ENCODE measurements at regions not wholly inside any gene's neighbourhood (a gene's known extent, or its start where the extent isn't known, plus 50 kb on each side); places are given as distances from the start of the nearest gene placed in this dataset.
A peak's percentile ranks its signal among the peaks of the same experiment; 100 is the strongest.

DNA sequence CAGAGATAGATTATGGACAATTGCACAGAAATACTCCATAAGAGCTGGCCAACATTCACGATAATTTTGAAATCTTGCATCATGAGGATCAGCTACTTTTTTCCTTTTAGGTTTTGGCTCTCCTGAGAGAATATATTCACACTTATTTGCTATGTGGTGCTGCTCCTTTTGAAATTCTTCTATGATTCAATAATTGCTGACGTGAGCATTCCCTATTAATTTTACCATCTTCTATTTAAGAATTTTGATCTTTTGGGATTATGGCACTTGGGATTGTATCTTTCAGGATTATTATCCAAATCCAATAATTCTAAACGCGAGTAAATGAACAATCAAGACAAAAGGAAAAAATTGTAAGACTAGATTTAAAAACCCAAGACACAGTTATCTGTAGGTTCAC lies 358.8 kb downstream of the ELAVL2 start:
- no peak for DNase-seq

DNA sequence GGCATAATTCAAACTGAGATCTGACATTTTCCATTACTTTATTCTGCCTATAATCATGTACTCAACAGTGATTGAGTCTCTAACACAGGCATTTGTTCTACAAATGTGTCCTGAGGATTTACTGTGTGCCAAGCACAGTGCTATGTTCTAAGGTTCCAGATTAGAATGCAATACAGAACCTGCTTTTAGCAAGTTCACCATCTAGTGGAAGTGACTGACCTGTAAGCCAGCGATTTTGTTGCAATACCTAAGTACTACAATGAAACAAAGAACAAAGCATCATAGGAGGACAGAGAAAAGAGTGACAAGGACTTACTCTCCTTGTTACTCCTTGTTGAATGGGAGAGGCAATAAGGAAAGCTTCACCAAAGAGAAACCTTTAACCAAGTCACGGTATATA lies 348.1 kb downstream of the ELAVL2 start:
- no peak for DNase-seq

DNA sequence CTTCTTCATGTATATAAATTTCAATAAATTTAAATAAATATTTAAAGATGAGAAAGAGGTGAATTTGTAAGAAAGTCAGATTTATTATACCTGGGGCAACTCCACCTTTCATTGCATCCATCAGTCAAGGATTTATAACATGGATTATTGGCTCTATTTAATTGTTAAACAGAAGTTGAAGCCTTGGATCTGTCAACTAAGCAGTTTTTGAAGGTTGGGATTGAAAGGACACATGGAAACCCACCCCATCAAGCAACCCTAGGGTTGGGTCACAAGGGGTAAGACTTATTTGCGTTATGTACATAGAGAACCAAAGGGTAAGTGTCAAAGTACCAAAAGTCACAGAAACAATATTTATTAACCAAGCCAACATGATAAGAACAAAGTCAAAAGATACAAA lies 342.5 kb downstream of the ELAVL2 start:
- no peak for DNase-seq

DNA sequence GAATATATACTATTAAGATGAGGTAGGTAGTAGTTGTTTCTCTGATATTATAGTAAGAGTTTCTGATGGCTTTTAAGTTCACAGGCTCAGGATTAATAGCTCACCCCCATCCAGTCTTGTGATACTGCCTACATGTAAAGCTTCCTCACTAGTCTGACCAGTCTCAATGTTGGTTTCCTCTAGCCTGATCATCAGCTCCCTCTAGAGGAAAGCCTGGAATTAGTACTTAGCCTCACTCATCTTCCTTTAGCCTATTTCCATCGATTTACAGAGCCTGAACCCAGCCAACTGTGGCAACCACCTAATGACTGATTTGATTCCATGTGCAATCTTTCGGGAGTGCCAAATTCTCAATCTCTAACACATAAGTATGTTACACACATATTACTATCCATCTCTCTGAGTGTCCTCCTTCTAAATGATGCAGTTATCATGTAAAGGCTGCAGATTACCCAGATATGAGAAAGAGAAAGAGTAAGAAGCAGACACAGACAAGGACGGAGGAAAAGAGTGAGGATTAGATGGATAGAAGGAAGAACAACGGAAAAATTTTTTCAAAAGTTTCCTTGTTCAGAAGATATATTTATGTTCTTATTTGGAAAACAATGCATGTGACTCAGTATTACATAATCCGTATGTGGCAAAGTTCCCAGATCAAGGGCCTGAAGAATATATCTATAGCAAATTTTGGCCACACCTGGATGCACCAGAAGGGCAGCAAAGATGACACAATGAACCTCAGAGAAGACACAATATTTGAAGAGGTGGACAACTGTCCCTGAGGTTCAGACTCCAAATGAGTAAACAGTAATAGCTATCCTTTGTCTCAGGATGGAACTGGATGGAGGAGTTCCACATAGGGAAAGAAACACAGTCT lies 333.7 kb downstream of the ELAVL2 start:
- DNase-seq: peak; percentile 19

DNA sequence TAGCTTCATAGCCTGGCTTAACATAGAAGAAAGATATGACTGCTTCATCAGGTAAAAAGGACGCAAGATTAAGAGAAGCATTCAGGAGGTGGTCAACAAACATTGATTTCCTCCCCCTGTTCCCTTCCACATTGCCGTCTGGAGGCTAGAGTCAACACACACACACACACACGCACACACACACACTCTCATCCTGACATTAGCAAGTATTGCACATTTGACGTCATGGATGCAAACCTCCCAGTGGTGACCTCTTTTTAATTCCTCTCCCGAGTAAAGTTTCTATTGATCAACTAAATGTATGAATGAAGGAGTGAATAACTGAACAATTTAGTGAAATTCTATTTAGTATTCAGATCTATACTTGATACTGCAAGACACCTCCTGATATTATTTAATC lies 332.8 kb downstream of the ELAVL2 start:
- no peak for DNase-seq

DNA sequence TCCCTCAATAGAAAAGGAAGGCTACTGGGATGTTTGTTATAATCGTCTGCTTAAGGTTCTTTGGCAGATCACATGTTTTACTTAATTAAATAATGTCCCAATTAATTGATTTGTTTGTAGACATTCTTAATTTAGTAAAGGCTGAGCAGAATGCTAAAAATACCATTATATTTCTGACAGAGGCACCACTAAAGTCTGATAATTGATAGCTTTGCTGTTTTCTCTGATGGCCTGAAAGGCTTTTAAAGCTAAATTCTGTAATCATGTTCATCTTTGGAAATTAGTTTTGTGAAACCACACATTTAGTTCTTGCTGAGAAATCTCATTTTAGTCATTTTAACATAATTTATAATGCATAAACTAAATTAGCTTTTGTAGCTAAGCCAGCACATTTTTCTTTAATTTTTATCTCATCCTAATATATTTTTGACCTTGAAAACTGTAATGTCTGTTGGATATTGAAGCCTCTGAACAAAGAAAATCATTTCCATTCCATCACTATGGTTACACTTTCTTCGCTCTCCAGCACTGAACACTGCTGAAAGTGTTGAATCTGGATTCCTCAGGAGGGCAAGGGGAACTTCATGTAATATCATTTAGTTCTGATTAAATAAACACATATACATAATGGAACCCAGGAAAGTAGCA lies 329.4 kb downstream of the ELAVL2 start:
- no peak for DNase-seq

DNA sequence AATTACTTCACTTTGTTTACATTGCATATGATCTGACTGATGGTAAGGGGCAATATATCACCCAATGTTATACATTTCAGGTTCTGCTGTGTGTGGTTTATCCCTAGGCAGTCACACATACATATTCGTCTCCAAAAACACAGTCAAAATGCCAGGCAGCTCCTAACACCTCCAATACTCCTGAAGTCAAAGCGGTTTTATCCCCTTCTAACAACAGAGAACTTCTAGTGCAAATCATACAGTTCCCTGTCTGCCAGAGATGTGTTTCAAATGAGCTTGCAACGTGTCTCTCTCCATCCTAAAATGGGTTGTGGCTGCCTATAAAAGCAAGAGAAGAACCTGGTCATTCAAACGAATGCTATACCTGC lies 328.9 kb downstream of the ELAVL2 start:
- no peak for DNase-seq

DNA sequence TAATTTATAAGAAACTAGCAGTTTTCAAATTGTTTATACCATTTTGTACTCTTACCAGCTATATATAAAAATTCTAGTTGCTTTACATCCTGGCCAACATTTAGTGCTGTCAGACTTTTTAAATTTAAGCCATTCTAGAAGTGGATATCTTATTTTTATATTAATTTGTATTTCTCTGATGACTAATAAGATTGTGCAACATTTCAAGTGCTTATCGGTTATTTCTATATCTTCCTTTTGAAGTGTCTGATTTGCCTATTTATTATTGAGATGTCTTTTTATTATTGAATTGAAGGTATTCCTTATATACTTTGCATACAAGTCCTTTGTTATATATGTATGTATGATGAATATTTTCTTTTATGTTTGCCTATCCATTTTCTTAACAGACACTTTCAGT lies 324.0 kb downstream of the ELAVL2 start:
- DNase-seq: no peak

DNA sequence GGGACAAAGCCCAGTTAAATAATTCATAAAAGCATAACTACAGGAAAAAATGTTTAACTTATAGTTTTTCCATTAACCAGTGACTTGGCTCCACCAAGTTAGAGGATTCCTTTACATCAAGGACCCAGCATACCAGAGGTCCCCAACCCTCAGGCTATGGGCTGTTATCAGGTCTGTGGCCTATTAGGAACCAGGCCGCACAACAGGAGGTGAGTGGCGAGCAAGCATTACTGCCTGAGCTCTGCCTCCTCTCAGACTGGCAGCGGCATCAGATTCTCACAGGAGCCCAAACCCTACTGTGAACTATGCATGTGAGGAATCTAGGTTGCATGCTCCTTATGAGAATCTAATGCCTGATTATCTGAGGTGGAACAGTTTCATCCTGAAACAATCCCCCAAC lies 303.1 kb downstream of the ELAVL2 start:
- no peak for DNase-seq

DNA sequence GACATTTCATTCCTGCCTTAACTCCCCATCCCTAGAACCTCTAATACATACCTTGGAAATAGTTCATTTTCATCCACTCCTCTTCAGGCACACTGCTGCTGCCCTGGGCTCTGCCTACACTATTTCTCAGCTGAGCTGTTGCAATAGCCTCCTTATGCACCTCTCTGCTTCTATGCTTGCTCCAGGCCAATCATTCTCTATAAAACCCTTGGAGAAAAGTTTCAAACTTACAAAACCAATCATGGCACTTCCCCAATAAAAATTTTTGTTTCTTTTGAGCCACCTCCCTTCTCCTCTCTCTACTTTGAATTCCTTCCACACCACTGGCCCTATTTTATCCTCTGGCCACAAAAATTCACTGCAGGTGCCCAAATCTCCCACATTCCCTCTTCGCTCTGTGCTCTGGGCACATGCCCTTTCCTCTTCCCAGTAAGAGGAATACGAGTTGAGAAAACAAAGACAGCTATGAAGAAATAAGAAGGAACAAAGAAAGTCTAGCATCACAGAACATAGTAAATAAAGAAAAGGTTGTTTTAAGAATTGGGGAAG lies 301.4 kb downstream of the ELAVL2 start:
- DNase-seq: no peak

DNA sequence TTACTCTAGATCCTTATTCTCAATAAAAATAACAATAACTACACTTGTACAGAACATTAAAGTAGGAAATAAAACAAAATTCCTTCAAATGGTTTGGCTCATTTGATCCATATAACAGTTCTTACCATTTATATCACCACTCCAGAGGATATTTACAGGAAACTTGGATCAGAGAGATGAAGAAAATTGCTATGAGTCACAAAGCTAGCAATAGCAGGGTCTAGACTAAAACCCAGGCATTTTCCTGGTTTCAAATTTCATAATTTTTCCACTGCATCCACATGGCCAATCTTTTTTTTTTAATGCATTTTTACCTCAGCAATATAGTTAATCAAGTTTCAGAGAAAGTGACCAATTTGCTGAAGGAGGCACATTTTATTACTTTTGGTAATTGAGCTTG lies 299.2 kb downstream of the ELAVL2 start:
- DNase-seq: no peak

DNA sequence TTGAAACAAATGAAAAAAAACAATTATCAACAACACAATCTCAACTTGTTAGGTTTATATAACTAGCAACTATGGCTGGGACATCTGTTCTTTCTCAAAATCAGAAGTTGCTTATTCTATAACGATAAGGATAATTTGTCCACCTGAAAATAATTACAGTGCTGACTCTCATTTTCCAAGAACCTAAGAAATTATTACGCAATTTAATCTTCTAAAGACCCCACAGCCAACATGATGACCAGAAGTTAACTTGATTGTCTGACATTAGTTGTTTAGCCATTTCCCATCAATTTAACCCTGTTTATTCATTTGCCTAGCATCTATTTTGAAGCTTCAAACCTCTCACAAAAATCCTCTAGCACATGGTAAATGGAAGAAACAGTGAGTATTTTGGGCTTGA lies 293.8 kb downstream of the ELAVL2 start:
- no peak for DNase-seq

DNA sequence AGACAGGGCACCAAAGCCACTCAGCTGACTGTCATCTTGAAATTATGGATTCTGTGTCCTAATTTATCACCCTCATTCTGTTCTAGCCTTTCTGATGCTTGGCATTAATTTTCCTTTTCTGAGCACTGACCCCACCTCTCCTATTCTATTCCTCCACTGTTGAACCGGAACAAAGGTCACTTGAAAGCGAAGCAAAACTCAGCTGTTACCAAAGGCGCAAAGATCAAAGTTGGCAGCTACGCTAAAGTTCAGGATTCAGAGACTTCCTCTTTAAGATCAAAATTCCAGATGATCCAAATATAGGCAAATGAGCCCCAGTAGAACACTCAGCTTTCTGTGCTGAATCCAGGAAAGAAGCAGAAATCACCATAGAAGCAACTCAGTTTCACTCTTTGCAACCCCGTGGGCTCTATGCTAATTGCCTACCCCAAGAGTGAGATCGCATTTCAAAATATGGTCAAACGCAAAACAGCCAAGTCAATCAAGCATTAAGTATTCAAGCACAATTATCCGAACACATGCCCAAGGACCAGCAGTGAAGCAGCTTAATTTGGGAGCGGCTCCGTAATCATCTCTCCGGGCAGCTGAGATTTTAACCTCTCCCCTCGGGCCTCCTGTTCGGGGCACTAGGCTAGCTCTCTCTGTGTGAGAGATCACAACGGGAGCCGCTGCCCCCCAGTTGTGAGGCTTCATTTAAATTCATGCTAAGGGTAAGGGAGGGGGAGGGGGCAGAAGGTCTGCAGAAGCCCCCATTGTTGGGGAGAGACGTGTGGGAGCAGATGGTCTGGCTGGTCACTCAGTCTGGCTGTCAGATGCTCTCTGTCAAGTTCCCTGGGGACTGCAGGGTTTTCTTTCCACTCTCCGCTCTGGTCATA lies 288.6 kb downstream of the ELAVL2 start:
- no peak for DNase-seq

DNA sequence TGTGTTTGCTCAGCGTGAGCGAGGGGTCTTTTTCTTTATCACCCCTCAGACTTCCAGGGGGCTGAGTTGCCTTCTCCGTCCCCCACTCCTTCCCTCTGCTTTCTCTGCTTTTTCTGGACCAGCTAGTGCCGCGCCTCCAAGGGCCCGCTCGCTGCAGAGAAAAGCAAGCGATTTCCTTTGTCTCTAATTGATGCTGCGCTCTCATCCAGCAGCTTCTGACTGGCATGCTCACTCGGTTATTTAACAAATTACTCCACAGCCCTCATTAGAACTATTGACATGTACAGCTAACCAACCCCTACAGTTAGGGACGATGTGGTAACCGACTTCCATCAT lies 288.0 kb downstream of the ELAVL2 start:
- DNase-seq: no peak

DNA sequence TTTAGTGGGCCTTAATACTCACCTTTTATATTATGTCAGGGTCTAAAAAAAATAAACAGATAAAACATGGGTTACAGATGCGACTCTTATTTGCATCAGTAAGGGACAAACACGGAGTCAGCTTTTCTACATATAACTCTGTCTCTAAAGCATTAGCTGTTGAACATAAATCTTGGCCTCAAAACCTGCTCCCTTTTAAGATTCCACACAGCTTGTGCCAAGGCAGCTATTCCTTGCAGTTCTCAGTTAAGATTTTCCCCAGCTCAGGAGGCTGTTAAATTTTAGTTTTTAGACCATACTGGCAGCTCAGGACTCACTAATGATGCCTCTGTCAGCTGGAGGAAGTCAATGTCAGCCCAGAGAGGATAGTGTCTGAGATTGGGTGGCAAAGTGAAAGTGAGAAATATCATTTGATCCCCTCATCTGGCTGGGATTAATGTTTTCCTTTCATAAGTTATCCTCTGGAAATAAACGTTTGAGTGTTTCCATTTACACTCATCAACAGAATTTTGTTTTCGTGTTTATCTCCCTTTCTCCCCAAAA lies 287.5 kb downstream of the ELAVL2 start:
- DNase-seq: no peak

DNA sequence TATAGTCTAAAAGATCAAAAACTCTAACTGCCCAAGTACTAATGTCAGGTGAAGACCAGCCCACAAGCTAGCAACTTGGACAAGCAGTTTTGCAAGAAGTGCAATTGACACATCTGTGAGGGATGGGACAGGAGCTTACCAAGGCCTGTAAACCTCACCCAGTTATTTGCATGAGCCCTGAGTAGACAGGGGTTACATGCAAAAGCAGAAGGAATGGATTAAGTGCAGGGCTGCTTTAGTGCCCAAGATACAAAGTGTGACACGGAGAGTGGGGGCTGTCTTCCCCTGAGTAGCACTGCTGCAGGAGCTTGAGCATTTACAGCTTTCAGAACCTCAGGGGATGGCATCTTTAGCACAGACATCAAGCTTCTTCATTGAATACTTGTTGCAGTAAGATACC lies 286.7 kb downstream of the ELAVL2 start:
- DNase-seq: no peak

DNA sequence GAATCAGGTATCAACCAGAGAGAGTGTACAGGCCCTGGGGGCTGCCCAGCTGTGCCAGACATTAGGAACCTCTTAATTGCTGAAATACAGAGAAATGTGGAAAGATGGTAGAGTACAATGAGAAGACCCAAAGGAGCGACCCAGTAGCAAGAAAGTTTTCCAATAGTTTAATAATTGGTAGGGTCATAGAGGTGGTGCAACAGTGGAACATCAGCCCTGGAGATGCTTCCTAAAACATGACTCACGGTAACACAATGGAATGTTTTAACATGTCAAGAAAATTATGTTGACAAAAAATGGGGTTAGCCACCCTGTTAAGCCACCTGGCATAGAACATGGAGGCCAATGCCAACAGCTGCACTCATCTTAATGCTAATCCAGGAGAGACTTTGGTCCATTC lies 284.1 kb downstream of the ELAVL2 start:
- DNase-seq: no peak

DNA sequence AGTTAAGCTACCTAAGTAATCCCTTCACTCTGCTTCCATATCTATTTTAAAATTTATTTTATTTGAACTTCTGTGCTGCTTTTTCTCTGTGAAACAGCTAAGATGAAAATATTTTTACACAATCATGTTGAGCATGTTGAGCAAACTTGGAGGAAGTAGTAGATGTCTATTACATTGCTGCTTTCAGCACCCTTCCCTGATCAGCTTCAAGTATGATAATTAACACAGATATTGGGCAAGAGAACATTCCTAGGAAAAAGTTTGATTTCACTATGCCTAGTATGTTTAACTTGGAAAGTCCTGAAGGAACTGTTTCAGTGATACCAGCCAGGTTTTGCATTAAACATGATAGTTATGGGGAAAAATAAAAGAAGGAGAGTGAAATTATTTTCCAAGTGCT lies 283.6 kb downstream of the ELAVL2 start:
- DNase-seq: no peak

DNA sequence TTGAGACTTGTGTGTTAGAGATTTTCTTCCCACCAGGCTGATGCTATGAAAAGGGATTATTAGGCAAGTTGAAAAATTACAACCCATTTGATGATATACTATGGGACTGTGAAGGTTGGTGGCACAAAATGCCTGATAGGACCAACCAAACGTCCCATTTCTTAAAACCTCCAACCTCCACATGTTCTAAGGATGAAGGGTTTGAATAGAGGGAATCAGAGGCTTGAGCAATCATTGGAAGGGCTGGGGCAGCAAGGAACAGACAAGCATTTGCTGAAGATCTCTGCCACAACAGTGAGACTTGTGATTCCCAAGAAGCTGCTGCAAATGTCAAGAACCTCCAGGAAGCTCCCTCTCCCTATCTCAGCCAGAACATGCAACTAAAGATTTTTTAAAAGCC lies 283.1 kb downstream of the ELAVL2 start:
- DNase-seq: no peak

DNA sequence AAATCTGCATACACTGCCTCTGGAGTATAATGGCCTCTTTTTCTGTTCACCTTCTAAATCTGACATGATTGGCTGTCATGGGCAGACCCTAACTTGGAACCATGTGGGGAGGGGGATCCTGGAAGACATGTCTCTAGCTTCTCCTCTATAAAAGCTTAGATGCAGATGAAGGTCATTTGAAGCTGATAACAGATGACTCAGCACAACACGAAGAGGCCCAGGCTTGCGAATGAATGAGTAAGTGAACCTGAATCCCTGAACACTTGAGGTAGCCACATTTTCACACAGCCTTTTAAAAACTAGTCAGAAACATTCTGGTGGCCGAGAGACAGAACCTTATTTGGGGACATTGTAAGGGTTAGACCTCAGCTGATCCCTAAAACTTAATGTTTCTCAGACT lies 282.6 kb downstream of the ELAVL2 start:
- DNase-seq: no peak

DNA sequence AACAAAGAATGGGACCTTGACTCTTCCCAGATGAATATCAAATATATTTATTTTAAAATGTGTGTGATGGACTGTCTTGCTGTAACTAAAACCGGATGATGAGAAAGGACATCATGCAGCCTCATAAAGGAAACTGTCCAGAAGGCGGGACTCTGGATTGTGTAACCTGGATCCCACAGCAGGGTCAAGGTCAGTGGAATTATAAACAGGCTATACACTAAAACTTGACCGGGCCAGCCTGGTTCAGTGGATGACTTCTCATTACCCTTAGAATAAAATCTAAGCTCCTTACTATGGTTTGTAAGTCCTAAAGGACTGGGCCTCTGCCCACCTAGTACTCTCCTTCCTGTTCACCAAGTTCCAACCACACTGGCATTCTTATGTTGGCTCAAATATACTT lies 280.3 kb downstream of the ELAVL2 start:
- no peak for DNase-seq

DNA sequence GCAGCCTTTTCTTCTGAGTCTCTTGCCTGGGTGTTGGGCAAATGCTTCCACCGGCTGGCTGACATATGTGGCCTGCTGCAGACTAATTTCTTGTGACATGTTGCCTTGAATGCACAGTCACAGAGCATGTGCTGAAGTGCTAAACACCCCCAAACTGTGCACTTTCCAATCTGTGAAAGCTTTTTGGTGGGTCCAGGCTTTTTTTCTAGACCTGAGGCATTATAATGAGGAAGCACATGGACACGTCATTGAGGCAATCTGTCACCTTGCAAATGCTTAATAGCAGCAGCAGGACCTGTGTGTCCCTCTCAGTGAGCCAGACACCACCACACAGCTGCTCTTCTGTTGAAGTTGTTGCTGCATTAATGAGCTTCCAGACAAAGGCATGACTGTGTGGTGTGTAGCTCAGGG lies 274.7 kb downstream of the ELAVL2 start:
- no peak for DNase-seq

Measured in activated CD4-positive, alpha-beta T cell treated with anti-CD3 and anti-CD28 coated beads, Interleukin-10, Interleukin-2, amounts not matched to agents 100 ng/mL and 50 ng/mL, durations not matched to agents 16 hours and 8 hours (primary cell).